ENCODE measurements at regions not wholly inside any gene's neighbourhood (a gene's known extent, or its start where the extent isn't known, plus 50 kb on each side); places are given as distances from the start of the nearest gene placed in this dataset.

GRCh38 chr12:78571953-78572352, 292.6 kb upstream of the SYT1 start:
- TF ChIP-seq CTCF (IDR thresholded peaks at IDR 0.05) (no peak), EP300 (IDR thresholded peaks at IDR 0.05) (no peak), POLR2A (IDR thresholded peaks at IDR 0.05) (no peak)
